BJ (cell line): ENCODE measurements at regions not wholly inside any gene's neighbourhood (a gene's known extent, or its start where the extent isn't known, plus 50 kb on each side); places are given as distances from the start of the nearest gene placed in this dataset.

ENCODE experiments used
- CTCF ChIA-PET: fragments of 350-600 bp; formaldehyde crosslinking; extraction: SDS; loops from one replicate; lab custom pipeline; 2021; ENCODE audit warnings: antibody characterized with exemption, inconsistent platforms; lab: Yijun Ruan, JAX
- POLR2A ChIA-PET: fragments of 300-600 bp; sonication (Branson Sonifier 250); formaldehyde crosslinking; extraction: SDS; loops from one replicate; lab custom pipeline; 2021; ENCODE audit warnings: antibody characterized with exemption; lab: Charles Lee
- DNase-seq: peaks from one replicate; pipeline ENCODE4 v3.0.0-alpha.2; 2011; ENCODE audit warnings: low read depth
- H3K27me3 ChIP-seq: 2 replicates; pipeline ENCODE4 v1.6.0; 2011; ENCODE audit warnings: low read length; ENCODE audit not compliant: control insufficient read depth, insufficient read depth
- H3K36me3 ChIP-seq: 2 replicates; pipeline ENCODE4 v1.5.1; 2011; ENCODE audit warnings: low read length; ENCODE audit not compliant: control insufficient read depth, insufficient read depth
- H3K4me3 ChIP-seq: 2 replicates; pipeline ENCODE4 v1.5.1; 2011; ENCODE audit warnings: low read depth, mild to moderate bottlenecking, control low read depth, low read length
- CTCF ChIP-seq: IDR thresholded peaks from 2 replicates; pipeline ENCODE4 v1.5.1; 2011; ENCODE audit warnings: low read depth, mild to moderate bottlenecking, control low read depth, inconsistent platforms, low read length, moderate library complexity; ENCODE audit not compliant: insufficient read depth

GRCh38 chr20:57866250-57867106 lies 156.7 kb upstream of the PMEPA1 start:
- POLR2A ChIA-PET: no interaction called here
- no peak for TF ChIP-seq CTCF

GRCh38 chr20:57865266-57865665 lies 155.5 kb upstream of the PMEPA1 start:
- Histone ChIP-seq H3K4me3 (no peak overlapping the region), H3K36me3 (no peaks in the 10 kb centered on the region), H3K27me3 (peaks cover 14% of the 10 kb centered on the region)
- no peak for DNase-seq
- TF ChIP-seq CTCF: no peak
- ChIA-PET POLR2A (no interaction called here), CTCF (interaction anchor here (0.6 kb wide), 1 partner anchor 255 kb away, joined by 3 read pairs; no protein-coding TSS in a partner anchor)

More at GRCh38 chr20:57866250-57867106, 156.7 kb upstream of the PMEPA1 start:
- H3K36me3 ChIP-seq: no peaks in the 10 kb centered on the region
- DNase-seq: no peak
- peaks cover 12% of the 10 kb centered on the region for H3K27me3 ChIP-seq
- no peak overlapping the region for H3K4me3 ChIP-seq
- CTCF ChIA-PET: no interaction called here

GRCh38 chr20:57860576-57860975 lies 150.8 kb upstream of the PMEPA1 start:
- POLR2A ChIA-PET: no interaction called here
- CTCF ChIA-PET: no interaction called here

GRCh38 chr20:57857969-57858368 lies 148.2 kb upstream of the PMEPA1 start:
- POLR2A ChIA-PET: no interaction called here
- TF ChIP-seq CTCF: no peak
- H3K36me3 ChIP-seq: no peaks in the 10 kb centered on the region
- CTCF ChIA-PET: no interaction called here
- H3K27me3 ChIP-seq: peaks cover 6% of the 10 kb centered on the region
- no peak overlapping the region for H3K4me3 ChIP-seq
- no peak for DNase-seq

More at GRCh38 chr20:57860576-57860975, 150.8 kb upstream of the PMEPA1 start:
- H3K27me3 ChIP-seq: peaks cover 9% of the 10 kb centered on the region
- no peak for DNase-seq
- no peak for TF ChIP-seq CTCF
- no peaks in the 10 kb centered on the region for H3K36me3 ChIP-seq
- no peak overlapping the region for H3K4me3 ChIP-seq

- ChIA-PET POLR2A (no interaction called here), CTCF (no interaction called here)
- TF ChIP-seq CTCF: no peak
- no peaks in the 10 kb centered on the region for H3K36me3 ChIP-seq
- DNase-seq: no peak
- H3K4me3 ChIP-seq: no peak overlapping the region
- H3K27me3 ChIP-seq: peaks cover 4% of the 10 kb centered on the region
Measured at GRCh38 chr20:57857118-57857517, 147.3 kb upstream of the PMEPA1 start.
